Vagina (tissue), 2 donors: ENCODE measurements at regions not wholly inside any gene's neighbourhood (a gene's known extent, or its start where the extent isn't known, plus 50 kb on each side); places are given as distances from the start of the nearest gene placed in this dataset.

Source experiments
- CTCF ChIP-seq, 3 experiments: fragments of 450-650 bp in 2 of 3; fragments of 200-600 bp in 1 of 3; sonication (generic) in 1 of 3; IDR thresholded peaks; one replicate each; pipeline ENCODE4 v1.5.1; 2017 to 2019; ENCODE audit warnings: antibody characterized with exemption in 3 of 3, mild to moderate bottlenecking in 2 of 3, moderate library complexity in 2 of 3
- POLR2AphosphoS5 ChIP-seq, 2 donors: sonication (generic); formaldehyde crosslinking; IDR thresholded peaks; one replicate each; pipeline ENCODE4 v1.9.0; 2017; ENCODE audit warnings: antibody characterized with exemption in 2 of 2, mild to moderate bottlenecking in 2 of 2, low read depth in 1 of 2; ENCODE audit not compliant: insufficient read depth in 1 of 2

GRCh38 chr12:116398193-116398592, 120.7 kb upstream of the MED13L start:
- TF ChIP-seq CTCF (IDR thresholded peaks at IDR 0.05) (no peak), POLR2AphosphoS5 (IDR thresholded peaks at IDR 0.05; ENCODE audit: insufficient read depth in 1 of 2, low read depth in 1 of 2) (no peak)
